Prostate gland (tissue), 2 donors: ENCODE measurements at regions not wholly inside any gene's neighbourhood (a gene's known extent, or its start where the extent isn't known, plus 50 kb on each side); places are given as distances from the start of the nearest gene placed in this dataset.

Experiments
- POLR2A ChIP-seq: fragments of 450-650 bp; IDR thresholded peaks from one replicate; pipeline ENCODE4 v1.6.1; 2016; ENCODE audit warnings: antibody characterized with exemption, mild to moderate bottlenecking
- POLR2AphosphoS5 ChIP-seq: sonication (generic); formaldehyde crosslinking; IDR thresholded peaks from one replicate; pipeline ENCODE4 v1.6.1; 2017; ENCODE audit warnings: antibody characterized with exemption
- TF ChIP-seq, protein P1 (sequence below), 4 experiments: fragments of 200-600 bp in 2 of 4; fragments of 450-650 bp in 2 of 4; sonication (generic) in 2 of 4; IDR thresholded peaks; 1 replicate in 3 of 4; 2 replicates in 1 of 4; pipeline ENCODE4 v1.5.1; 2016 to 2019; ENCODE audit warnings: antibody characterized with exemption in 4 of 4, mild to moderate bottlenecking in 2 of 4, moderate library complexity in 2 of 4

DNA sequence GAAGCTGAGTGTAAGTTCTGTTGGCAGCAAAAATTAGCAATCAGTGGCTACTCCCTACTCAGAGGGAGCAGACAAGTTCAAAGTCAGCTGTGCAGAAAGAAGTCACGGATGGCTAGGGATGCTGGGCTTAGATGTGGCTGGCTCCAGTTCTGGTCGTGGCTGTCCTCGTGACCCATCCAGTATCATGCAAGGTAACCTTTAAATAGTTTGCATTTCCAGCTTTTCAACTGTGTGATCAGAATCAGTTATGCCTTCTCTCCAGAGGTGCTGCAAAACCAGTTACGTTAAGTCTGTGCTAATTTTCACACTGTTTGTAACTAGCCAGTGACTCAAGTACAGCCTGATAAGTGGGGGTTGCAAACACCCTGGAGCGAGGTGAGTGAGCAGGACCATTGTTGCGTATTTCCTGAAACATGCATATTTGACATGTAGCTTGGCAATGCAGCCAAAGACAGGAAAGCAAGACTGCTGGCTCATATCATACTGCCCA, 302.4 kb downstream of the ATPSCKMT start:
- TF ChIP-seq, protein P1, sequence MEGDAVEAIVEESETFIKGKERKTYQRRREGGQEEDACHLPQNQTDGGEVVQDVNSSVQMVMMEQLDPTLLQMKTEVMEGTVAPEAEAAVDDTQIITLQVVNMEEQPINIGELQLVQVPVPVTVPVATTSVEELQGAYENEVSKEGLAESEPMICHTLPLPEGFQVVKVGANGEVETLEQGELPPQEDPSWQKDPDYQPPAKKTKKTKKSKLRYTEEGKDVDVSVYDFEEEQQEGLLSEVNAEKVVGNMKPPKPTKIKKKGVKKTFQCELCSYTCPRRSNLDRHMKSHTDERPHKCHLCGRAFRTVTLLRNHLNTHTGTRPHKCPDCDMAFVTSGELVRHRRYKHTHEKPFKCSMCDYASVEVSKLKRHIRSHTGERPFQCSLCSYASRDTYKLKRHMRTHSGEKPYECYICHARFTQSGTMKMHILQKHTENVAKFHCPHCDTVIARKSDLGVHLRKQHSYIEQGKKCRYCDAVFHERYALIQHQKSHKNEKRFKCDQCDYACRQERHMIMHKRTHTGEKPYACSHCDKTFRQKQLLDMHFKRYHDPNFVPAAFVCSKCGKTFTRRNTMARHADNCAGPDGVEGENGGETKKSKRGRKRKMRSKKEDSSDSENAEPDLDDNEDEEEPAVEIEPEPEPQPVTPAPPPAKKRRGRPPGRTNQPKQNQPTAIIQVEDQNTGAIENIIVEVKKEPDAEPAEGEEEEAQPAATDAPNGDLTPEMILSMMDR (IDR thresholded peaks at IDR 0.05), result no peak
- TF ChIP-seq POLR2A (no peak), POLR2AphosphoS5 (no peak)
